NB4 (cell line): ENCODE measurements at regions not wholly inside any gene's neighbourhood (a gene's known extent, or its start where the extent isn't known, plus 50 kb on each side); places are given as distances from the start of the nearest gene placed in this dataset.
"Not testable (repeated sequence)": the region's sequence is repeated elsewhere in the genome, so short reads cannot be mapped to it uniquely, and the experiment has no call there.

Experiments used
- DNase-seq: peaks from one replicate; pipeline ENCODE4 v3.0.0; 2010; ENCODE audit warnings: low read depth
- H3K4me3 ChIP-seq: one replicate; pipeline ENCODE4 v1.5.1; 2011; ENCODE audit warnings: mild to moderate bottlenecking, low read depth, low read length, moderate library complexity
- MYC ChIP-seq: IDR thresholded peaks from 2 replicates; pipeline ENCODE4 v1.6.1; 2011; ENCODE audit warnings: low read depth, low read length
- POLR2A ChIP-seq: IDR thresholded peaks from 2 replicates; pipeline ENCODE4 v1.6.1; 2011; ENCODE audit warnings: mild to moderate bottlenecking; ENCODE audit not compliant: insufficient read length; ENCODE audit errors: extremely low read depth
- TF ChIP-seq, protein P1 (sequence below): IDR thresholded peaks from 2 replicates; pipeline ENCODE4 v1.6.1; 2011; ENCODE audit warnings: low read depth, low read length
- TF ChIP-seq, protein P2 (sequence below): IDR thresholded peaks from one replicate; pipeline ENCODE4 v1.5.1; 2012; ENCODE audit warnings: low read depth, low read length

DNA sequence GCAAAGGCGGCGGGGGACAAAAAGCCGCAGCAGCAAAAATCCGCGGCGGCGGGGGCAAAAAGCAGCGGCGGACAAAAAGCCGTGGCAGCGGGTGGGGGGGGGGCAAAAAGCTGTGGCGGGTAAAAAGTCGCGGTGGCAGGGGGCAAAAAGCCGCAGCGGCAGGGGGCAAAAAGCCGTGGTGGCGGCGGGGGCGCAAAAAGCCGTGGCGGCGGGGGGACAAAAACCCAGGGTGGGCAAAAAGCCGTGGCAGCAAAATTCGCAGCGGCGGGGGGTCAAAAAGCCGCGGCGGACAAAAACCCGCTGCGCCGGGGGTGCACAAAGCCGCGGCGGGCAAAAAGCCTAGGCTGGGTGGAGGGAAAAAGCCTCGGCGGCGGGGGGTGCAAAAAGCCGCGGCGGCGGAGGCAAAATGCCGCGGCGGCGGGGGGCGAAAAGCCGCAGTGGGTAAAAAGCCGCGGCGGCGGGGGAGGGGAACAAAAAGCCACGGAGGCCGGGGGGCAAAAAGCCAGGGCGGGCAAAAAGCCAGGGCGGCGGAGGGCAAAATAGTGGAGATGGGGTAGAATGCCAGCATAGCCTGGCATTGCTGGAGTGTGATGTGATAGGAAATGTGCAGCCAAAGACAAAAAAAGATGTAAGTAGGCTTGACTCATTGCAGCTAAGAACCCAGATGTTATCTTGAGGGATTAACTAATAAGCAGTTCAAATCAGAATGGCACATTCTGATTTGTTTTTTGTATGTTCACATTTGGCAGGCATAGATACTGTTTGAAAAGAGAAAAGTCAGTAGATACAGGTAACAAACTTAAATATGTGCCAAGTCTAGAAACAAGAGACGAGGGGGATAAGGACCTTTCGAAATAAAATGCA lies 1076.3 kb downstream of the RPIA start:
- DNase-seq = no peak
- TF ChIP-seq MYC = no peak
- no peak for TF ChIP-seq POLR2A
- TF ChIP-seq, protein P1, sequence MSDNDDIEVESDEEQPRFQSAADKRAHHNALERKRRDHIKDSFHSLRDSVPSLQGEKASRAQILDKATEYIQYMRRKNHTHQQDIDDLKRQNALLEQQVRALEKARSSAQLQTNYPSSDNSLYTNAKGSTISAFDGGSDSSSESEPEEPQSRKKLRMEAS = no peak
- TF ChIP-seq, protein P2, sequence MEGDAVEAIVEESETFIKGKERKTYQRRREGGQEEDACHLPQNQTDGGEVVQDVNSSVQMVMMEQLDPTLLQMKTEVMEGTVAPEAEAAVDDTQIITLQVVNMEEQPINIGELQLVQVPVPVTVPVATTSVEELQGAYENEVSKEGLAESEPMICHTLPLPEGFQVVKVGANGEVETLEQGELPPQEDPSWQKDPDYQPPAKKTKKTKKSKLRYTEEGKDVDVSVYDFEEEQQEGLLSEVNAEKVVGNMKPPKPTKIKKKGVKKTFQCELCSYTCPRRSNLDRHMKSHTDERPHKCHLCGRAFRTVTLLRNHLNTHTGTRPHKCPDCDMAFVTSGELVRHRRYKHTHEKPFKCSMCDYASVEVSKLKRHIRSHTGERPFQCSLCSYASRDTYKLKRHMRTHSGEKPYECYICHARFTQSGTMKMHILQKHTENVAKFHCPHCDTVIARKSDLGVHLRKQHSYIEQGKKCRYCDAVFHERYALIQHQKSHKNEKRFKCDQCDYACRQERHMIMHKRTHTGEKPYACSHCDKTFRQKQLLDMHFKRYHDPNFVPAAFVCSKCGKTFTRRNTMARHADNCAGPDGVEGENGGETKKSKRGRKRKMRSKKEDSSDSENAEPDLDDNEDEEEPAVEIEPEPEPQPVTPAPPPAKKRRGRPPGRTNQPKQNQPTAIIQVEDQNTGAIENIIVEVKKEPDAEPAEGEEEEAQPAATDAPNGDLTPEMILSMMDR = no peak
- no peak overlapping the region for H3K4me3 ChIP-seq

DNA sequence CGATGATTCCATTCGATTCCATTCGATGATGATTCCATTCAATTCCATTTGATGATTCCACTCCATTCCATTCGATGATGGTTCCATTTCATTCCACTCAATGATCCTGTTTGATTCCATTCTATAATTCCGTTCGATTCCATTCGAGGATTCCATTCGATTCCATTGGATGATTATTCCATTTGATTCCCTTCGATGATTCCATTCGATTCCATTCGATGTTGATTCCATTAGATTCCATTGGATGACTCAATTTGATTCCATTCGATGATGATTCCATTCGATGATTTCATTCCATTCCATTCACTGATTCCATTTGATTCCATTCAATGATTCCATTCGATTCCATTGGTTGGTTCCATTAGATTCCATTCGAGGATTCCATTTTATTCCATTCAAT lies 1084.4 kb downstream of the RPIA start:
- TF ChIP-seq, protein P1 = no peak
- TF ChIP-seq MYC (no peak), POLR2A (no peak)
- TF ChIP-seq, protein P2 = no peak
- DNase-seq = no peak
- no peak overlapping the region for H3K4me3 ChIP-seq

DNA sequence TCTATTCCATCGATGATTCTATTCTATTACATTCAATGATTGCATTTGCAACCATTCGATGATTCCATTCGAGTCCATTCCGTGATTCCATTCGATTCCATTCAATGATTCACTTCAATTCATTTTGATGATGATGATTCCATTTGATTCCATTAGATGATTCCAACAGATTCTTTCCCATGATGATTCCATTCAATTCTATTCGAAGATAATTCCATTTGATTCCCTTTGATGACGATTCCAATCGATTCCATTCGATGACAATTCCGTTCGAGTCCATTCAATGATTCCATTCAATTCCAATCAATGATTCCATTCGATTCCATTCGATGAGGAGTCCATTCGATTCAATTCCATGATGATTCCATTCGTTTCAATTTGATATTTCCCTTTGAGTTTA lies 1088.8 kb downstream of the RPIA start:
- H3K4me3 ChIP-seq = no peak overlapping the region
- TF ChIP-seq, protein P1 = no peak
- TF ChIP-seq MYC (no peak), POLR2A (no peak)
- TF ChIP-seq, protein P2 = no peak
- no peak for DNase-seq

DNA sequence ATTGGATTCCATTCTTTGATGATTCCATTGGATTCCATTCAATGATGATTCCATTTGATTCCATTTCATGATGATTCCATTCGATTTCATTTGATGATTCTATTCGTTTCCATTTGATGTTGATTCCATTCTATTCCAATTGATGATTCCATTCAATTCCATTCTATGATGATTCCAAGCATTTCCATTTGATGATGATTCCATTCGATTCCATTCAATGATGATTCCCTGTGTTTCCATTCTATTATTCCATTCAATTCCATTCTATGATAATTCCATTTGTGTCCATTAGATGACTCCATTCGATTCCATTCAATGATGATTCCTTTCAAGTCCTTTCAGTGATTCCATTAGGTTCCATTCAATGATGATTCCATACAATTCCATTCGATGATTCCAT lies 1090.5 kb downstream of the RPIA start:
- no peak overlapping the region for H3K4me3 ChIP-seq
- no peak for TF ChIP-seq MYC
- TF ChIP-seq POLR2A = no peak
- TF ChIP-seq, protein P1 = no peak
- TF ChIP-seq, protein P2 = no peak
- no peak for DNase-seq

DNA sequence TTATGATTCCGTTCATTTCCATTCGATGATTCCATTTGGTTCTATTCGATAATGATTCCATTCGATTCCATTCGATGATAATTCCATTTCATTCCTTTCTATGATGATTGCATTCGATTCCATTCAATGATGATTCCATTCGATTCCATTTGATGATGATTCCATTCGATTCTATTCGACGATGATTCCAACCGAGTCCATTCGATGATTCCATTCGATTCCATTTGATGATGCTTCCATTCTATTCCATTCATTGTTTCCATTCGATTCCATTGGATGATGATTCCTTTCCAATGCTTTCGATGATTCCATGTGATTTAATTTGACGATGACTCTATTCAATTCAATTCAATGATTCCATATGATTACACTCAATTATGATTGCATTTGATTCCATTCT lies 1093.5 kb downstream of the RPIA start:
- no peak overlapping the region for H3K4me3 ChIP-seq
- DNase-seq = no peak
- TF ChIP-seq, protein P2 = no peak
- TF ChIP-seq, protein P1 = no peak

DNA sequence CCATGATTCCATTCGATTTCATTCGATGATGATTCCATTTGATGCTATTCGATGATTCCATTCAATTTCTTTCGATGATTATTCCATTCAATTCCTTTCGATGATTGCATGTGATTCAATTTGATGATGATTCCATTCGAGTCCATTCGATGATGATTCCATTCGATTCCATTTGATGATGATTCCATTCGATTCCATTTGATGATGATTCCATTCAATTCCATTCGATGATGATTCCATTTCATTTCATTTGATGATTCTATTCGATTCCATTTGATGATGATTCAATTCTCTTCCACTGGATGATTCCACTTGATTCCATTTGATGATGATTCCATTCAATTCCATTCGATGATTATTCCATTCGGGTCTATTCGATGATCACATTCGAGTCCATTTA lies 1094.1 kb downstream of the RPIA start:
- H3K4me3 ChIP-seq, DNase-seq: not testable (repeated sequence)

DNA sequence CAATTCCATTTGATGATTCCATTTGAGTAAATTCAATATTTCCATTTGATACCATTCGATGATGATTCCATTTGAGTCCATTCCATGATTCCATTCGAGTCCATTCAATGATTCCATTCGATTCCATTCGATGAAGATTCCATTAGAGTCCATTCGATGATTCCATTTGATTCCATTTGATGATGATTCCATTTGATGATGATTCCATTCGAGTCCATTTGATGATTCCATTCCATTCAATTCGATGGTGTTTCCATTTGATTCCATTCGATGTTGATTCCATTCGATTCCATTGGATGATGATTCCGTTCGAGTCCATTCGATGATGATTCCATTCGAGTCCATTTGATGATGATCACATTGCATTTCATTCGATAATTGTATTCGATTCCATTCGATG lies 1095.2 kb downstream of the RPIA start:
- H3K4me3 ChIP-seq = not testable (repeated sequence)

DNA sequence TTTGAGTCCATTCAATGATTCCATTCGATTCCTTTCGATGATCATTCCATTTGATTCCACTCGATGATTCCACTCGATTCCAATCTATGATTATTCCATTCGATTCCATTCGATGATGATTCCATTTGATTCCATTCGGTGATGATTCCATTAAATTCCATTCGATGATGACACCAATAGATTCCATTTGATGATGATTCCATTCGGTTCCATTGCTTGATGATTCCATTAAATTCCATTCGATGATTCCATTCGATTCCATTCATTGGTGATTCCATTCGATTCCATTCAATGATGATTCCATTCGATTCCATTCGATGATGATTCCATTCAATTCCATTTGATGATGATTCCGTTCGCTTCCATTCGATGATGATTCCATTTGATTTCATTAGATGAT lies 1104.1 kb downstream of the RPIA start:
- DNase-seq, H3K4me3 ChIP-seq: not testable (repeated sequence)

More for the DNA sequence above, 1095.2 kb downstream of the RPIA start:
- not testable (repeated sequence) for DNase-seq
